B cell (primary cell): ENCODE measurements at regions not wholly inside any gene's neighbourhood (a gene's known extent, or its start where the extent isn't known, plus 50 kb on each side); places are given as distances from the start of the nearest gene placed in this dataset.

ENCODE experiments used
- ATAC-seq: fragments of 200-7000 bp; cut with Tn5 transposase; one replicate; pipeline ENCODE4 v1.10.0; 2021; ENCODE audit warnings: low read depth, mild to moderate bottlenecking, moderate number of reproducible peaks, moderate library complexity
- CTCF ChIA-PET: fragments of 350-600 bp; sonication (Branson Sonifier 250); formaldehyde crosslinking; loops from one replicate; lab custom pipeline; 2021; ENCODE audit warnings: antibody characterized with exemption, inconsistent platforms; lab: Charles Lee
- POLR2A ChIA-PET: fragments of 350-600 bp; sonication (Branson Sonifier 250); formaldehyde crosslinking; loops from one replicate; lab custom pipeline; 2021; ENCODE audit warnings: antibody characterized with exemption; lab: Charles Lee
- DNase-seq: peaks from one replicate; pipeline ENCODE4 v3.0.0; 2013
- H2AFZ ChIP-seq: 2 replicates; pipeline ENCODE4 v1.6.1; 2012; ENCODE audit warnings: mild to moderate bottlenecking, low read depth, low read length; ENCODE audit not compliant: insufficient read depth, poor library complexity, severe bottlenecking
- H3K27ac ChIP-seq, 2 donors: 1 replicate in 1 of 2; 2 replicates in 1 of 2; pipeline ENCODE4 v1.5.1; 2012 to 2013; ENCODE audit warnings: low read length in 2 of 2, mild to moderate bottlenecking in 2 of 2, moderate library complexity in 1 of 2
- H3K27me3 ChIP-seq, 4 experiments: fragments of 200-600 bp in 1 of 4; sonication (generic) in 1 of 4; replicated peaks in 1 of 4; 1 replicate in 2 of 4; 2 replicates in 2 of 4; pipeline versions ENCODE4 v1.6.1 to v1.7.0; 2013 to 2016; ENCODE audit warnings: low read length in 3 of 4, mild to moderate bottlenecking in 2 of 4, mixed read lengths in 1 of 4, moderate library complexity in 1 of 4; ENCODE audit not compliant: insufficient read depth in 4 of 4, control insufficient read depth in 3 of 4; ENCODE audit errors: control extremely low read depth in 1 of 4
- H3K36me3 ChIP-seq, 2 experiments: replicated peaks in 1 of 2; 1 replicate in 1 of 2; 2 replicates in 1 of 2; pipeline versions ENCODE4 v1.6.1 to v1.7.1; 2013; ENCODE audit warnings: low read length in 1 of 2; ENCODE audit not compliant: insufficient read depth in 2 of 2, control insufficient read depth in 1 of 2; ENCODE audit errors: control extremely low read depth in 1 of 2, extremely low read depth in 1 of 2
- H3K4me1 ChIP-seq, 2 donors: fragments of 200-600 bp in 1 of 2; sonication (generic) in 1 of 2; 1 replicate in 1 of 2; 2 replicates in 1 of 2; pipeline versions ENCODE4 v1.5.1 to v1.6.1; 2013 to 2017; ENCODE audit warnings: low read length in 2 of 2; ENCODE audit not compliant: control insufficient read depth in 2 of 2, insufficient read depth in 2 of 2
- H3K4me2 ChIP-seq: replicated peaks from 2 replicates; pipeline ENCODE3; 2012; ENCODE audit warnings: mild to moderate bottlenecking, low read depth, low read length; ENCODE audit not compliant: poor library complexity, severe bottlenecking
- H3K4me3 ChIP-seq, 5 experiments: fragments of 200-600 bp in 1 of 5; sonication (generic) in 1 of 5; 1 replicate in 3 of 5; 2 replicates in 2 of 5; pipeline versions ENCODE4 v1.5.1 to v1.7.0; 2011 to 2016; ENCODE audit warnings: low read length in 4 of 5, mild to moderate bottlenecking in 4 of 5, low read depth in 2 of 5, control low read depth in 1 of 5, moderate library complexity in 1 of 5; ENCODE audit not compliant: insufficient read depth in 1 of 5; ENCODE audit errors: control extremely low read depth in 1 of 5, extremely low read depth in 1 of 5
- H3K79me2 ChIP-seq: fragments of 200-600 bp; sonication (generic); one replicate; pipeline ENCODE4 v1.6.0; 2016; ENCODE audit warnings: low read length; ENCODE audit not compliant: control insufficient read depth, insufficient read depth
- H3K9ac ChIP-seq: fragments of 200-600 bp; sonication (generic); 2 replicates; pipeline ENCODE4 v1.6.1; 2017; ENCODE audit warnings: mild to moderate bottlenecking, low read length, moderate library complexity
- H3K9me3 ChIP-seq, 3 donors: one replicate each; pipeline versions ENCODE4 v1.6.1 to v1.7.1; 2013; ENCODE audit warnings: low read length in 2 of 3; ENCODE audit not compliant: control insufficient read depth in 2 of 3, insufficient read depth in 1 of 3; ENCODE audit errors: control extremely low read depth in 1 of 3
- H4K20me1 ChIP-seq: 2 replicates; pipeline ENCODE4 v1.6.0; 2012; ENCODE audit warnings: mild to moderate bottlenecking, low read length; ENCODE audit not compliant: insufficient read depth, control insufficient read depth, poor library complexity, severe bottlenecking
- H3K27ac Mint-ChIP-seq: one replicate; pipeline ENCODE4 v1.8.0; 2021; ENCODE audit warnings: mixed read lengths
- H3K27me3 Mint-ChIP-seq: one replicate; pipeline ENCODE4 v1.8.0; 2021; ENCODE audit warnings: mixed read lengths
- H3K4me1 Mint-ChIP-seq: one replicate; pipeline ENCODE4 v1.8.0; 2021; ENCODE audit warnings: mixed read lengths
- H3K4me3 Mint-ChIP-seq: one replicate; pipeline ENCODE4 v1.8.0; 2021; ENCODE audit warnings: mixed read lengths
- H3K9me3 Mint-ChIP-seq: one replicate; pipeline ENCODE4 v1.8.0; 2022; ENCODE audit warnings: mixed read lengths; ENCODE audit not compliant: insufficient read depth
- CTCF ChIP-seq: fragments of 200-600 bp; IDR thresholded peaks from one replicate; pipeline ENCODE4 v1.8.0; 2022; ENCODE audit warnings: antibody characterized with exemption, mild to moderate bottlenecking
- EZH2 ChIP-seq: IDR thresholded peaks from 2 replicates; pipeline ENCODE4 v1.6.1; 2012; ENCODE audit warnings: borderline replicate concordance, low read depth, mild to moderate bottlenecking, moderate library complexity, low read length; ENCODE audit not compliant: insufficient read depth, poor library complexity, severe bottlenecking
- WGBS: methylation state at CpG from one replicate; pipeline ENCODE4 v1.1.5; 2013; ENCODE audit warnings: missing lambda C conversion rate; ENCODE audit not compliant: insufficient coverage; 5-methylcytosine and 5-hydroxymethylcytosine counted together
- intact Hi-C: fragments of 100-400 bp; cut with micrococcal nuclease; formaldehyde crosslinking; loops from one replicate; pipeline ENCODE4 v1.10.0; 2022

- Mint-ChIP-seq H3K27ac (no peak overlapping the region), H3K9me3 (no peaks in the 10 kb centered on the region), H3K27me3 (no peaks in the 10 kb centered on the region), H3K4me1 (peaks cover 25% of the 10 kb centered on the region), H3K4me3 (no peak overlapping the region)
- WGBS: 100% methylated on average over 3 of the region's 9 CpGs
- DNase-seq: no peak
- H3K9me3 ChIP-seq: no peaks in the 10 kb centered on the region
- CTCF ChIA-PET: interaction anchor here (0.7 kb wide), 1 partner anchor 11 kb away, joined by 3 read pairs; no protein-coding TSS in a partner anchor
- ATAC-seq: no peak
- no peak overlapping the region for H2AFZ ChIP-seq
- H4K20me1 ChIP-seq: no peaks in the 10 kb centered on the region
- no peak overlapping the region for H3K27ac ChIP-seq
- H3K27me3 ChIP-seq: no peaks in the 10 kb centered on the region
- POLR2A ChIA-PET: no interaction called here
- no peaks in the 10 kb centered on the region for H3K79me2 ChIP-seq
- H3K4me3 ChIP-seq: no peak overlapping the region
- H3K9ac ChIP-seq: no peak overlapping the region
- no peaks in the 10 kb centered on the region for H3K36me3 ChIP-seq
- H3K4me1 ChIP-seq: peaks cover 25 to 27% of the 10 kb centered on the region in 2 donors
- no peak overlapping the region for H3K4me2 ChIP-seq
- TF ChIP-seq EZH2 (no peak), CTCF (no peak)
- intact Hi-C loops: loop anchor here (10.0 kb wide), 1 partner anchor 215 kb away; no protein-coding TSS in a partner anchor
Observed at GRCh38 chr18:10279905-10280644, 174.4 kb upstream of the APCDD1 start.

- Mint-ChIP-seq H3K4me3 (peak overlapping the region; percentile 79), H3K9me3 (peaks cover 9% of the 10 kb centered on the region), H3K4me1 (peaks cover 50% of the 10 kb centered on the region), H3K27me3 (no peaks in the 10 kb centered on the region), H3K27ac (peak overlapping the region; percentile 62)
- ATAC-seq: no peak
- no peaks in the 10 kb centered on the region for H3K79me2 ChIP-seq
- CTCF ChIA-PET: no interaction called here
- DNase-seq: no peak
- POLR2A ChIA-PET: no interaction called here
- H3K36me3 ChIP-seq: no peaks in the 10 kb centered on the region
- peak overlapping the region; percentile 44 for H3K9ac ChIP-seq
- H4K20me1 ChIP-seq: no peaks in the 10 kb centered on the region
- H3K27ac ChIP-seq: peak overlapping the region; percentile 25 to 59
- no peaks in the 10 kb centered on the region for H3K27me3 ChIP-seq
- H3K4me3 ChIP-seq: peak overlapping the region in 4 of 5 experiments; percentile 5 to 25 (median 16)
- H3K4me1 ChIP-seq: peaks cover 45 to 48% of the 10 kb centered on the region in 2 donors
- H2AFZ ChIP-seq: peak overlapping the region; percentile 13
- peaks cover 5 to 16% (median 6%) of the 10 kb centered on the region in 3 donors for H3K9me3 ChIP-seq
- H3K4me2 ChIP-seq: peak overlapping the region; percentile 73
- 38% methylated on average over 10 of the region's 13 CpGs for WGBS
- TF ChIP-seq EZH2: no peak
- TF ChIP-seq CTCF: no peak
- intact Hi-C loops: loop anchor here (10.0 kb wide), 1 partner anchor 210 kb away; no protein-coding TSS in a partner anchor
Observed at GRCh38 chr18:10284540-10285282, 169.7 kb upstream of the APCDD1 start.
